NCI-H69 (cell line): ENCODE measurements at regions not wholly inside any gene's neighbourhood (a gene's known extent, or its start where the extent isn't known, plus 50 kb on each side); places are given as distances from the start of the nearest gene placed in this dataset.
A peak's percentile ranks its signal among the peaks of the same experiment; 100 is the strongest.
"Not testable (repeated sequence)": the region's sequence is repeated elsewhere in the genome, so short reads cannot be mapped to it uniquely, and the experiment has no call there.

Experiments used
- DNase-seq: peaks from one replicate; lab custom pipeline; 2025; lab: John Stamatoyannopoulos, UW

DNA sequence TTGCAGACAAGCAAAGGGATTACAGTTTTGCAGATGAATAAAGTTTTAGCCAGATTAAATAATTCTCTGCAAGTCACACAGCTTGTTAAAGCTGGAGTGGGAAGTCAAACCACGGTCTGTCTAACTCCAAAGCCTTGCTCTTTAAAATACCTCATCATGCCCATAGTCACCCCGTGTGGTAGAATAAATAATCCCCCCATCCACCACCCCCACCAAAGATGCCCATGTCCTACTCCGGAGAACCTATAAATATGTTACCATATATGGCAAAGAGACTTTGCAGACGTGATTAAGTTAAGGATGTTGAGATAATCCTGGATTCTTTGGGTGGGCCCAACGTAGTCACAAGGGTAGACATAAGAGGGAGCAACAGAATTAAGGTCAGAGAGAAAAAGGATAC lies 118.7 kb downstream of the BEND2 start:
- DNase-seq: no peak

GRCh38 chrX:18101087-18101486 lies 119.6 kb downstream of the BEND2 start:
- DNase-seq: no peak

- peak; percentile 6 for DNase-seq
Observed at GRCh38 chrX:18099745-18100144, 120.9 kb downstream of the BEND2 start.

DNA sequence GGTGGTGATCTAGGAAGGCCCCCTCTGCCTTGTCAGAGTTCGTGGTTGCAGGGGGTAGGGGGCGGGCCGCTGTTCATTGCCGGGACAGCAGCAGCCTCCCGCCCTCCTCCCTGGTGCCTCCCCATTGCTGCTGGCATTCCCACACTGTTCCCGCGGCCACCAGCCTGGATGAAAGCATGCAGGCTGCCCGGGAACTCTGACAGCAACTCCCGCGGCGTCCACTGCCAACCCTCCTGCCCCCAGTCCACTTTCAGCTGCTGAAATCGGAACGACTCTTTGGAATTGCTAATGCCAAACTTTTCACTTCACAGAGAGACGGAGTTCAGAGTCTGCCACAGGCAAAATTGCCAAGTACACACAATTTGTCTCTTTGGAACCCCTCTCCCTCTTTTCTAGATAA lies 121.9 kb downstream of the BEND2 start:
- DNase-seq: no peak

GRCh38 chrX:18076434-18076833 lies 144.3 kb downstream of the BEND2 start:
- DNase-seq: peak; percentile 8

- peak; percentile 96 for DNase-seq
Observed at GRCh38 chrX:18075603-18076002, 145.1 kb downstream of the BEND2 start.

GRCh38 chrX:18068045-18068444 lies 152.6 kb downstream of the BEND2 start:
- not testable (repeated sequence) for DNase-seq

DNA sequence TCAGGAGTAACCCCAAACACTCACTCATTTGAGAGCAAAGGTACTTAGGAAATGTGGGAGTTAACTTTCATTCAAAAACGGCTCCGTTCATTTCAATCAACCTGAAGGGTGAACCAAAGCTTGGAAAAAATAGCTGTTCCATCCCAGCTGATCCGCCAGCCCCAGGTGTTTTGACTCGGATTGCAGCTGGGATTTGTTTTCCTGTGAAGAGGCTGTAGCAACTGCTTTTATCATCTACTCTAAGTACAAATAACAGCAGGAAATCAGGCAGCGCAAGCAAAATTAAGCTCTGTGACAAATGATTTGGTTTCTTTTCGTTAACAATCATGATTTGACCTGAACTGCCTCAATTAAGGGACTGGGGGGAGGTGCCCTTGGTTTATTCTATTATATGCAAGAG lies 154.7 kb downstream of the BEND2 start:
- DNase-seq: peak; percentile 86

DNA sequence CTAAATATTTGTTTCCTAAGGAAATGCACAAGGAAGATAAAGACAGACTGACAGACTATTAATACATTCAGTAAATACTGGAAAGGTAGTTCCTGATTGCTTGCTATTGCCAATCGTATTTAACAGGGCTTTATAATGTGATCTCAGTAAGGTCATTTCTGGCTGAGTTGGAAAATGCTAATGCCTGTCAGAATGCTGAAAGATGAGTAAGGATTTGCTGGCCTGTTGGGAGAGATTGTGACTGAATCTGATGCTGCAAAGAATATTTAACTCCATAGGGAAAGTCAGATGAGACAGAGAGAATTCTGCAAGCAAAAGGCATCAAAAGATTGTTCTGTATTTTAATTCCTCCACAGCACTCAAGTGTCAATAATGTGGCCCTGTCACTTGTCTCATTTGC lies 169.0 kb downstream of the BEND2 start:
- no peak for DNase-seq

GRCh38 chrX:18047491-18047890 lies 173.2 kb downstream of the BEND2 start:
- DNase-seq: no peak

DNA sequence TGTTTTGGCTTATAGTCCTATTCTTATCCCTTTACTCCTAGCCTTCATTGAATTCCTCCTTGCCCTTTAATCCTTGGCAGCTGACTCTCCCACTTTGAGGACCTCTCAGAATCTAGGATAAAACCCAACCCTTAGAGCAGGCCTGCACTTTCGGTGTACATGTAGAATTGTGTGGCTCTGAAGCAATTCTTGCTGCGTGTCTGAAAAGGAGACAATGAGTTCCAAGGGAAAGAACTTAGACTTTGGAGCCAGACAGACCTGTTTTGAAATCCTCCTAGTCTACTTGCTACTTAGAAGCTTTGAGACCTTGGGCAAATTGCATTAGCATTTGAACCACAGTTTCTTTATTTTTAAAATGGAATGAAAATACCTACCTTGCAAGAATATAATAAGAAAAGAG lies 175.2 kb downstream of the BEND2 start:
- DNase-seq: no peak

DNA sequence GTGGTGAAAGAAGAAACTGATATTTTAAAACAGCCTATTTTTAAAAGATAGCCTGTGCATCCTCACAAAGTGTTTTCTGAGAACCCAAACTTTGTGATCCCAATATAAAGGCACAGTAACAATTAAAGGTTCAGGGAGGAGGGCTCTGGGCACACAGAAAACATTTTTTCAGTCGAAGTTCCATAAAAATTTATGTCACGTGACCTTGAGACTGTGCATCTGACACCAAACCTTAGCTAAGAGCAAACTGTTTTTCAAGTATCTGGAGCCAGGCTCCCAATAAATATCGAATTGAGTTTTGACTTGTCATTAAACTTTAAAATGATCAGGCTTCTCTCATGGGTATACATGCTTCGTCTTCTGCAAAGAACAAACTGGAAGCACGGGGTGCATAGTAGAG lies 177.9 kb downstream of the BEND2 start:
- no peak for DNase-seq

DNA sequence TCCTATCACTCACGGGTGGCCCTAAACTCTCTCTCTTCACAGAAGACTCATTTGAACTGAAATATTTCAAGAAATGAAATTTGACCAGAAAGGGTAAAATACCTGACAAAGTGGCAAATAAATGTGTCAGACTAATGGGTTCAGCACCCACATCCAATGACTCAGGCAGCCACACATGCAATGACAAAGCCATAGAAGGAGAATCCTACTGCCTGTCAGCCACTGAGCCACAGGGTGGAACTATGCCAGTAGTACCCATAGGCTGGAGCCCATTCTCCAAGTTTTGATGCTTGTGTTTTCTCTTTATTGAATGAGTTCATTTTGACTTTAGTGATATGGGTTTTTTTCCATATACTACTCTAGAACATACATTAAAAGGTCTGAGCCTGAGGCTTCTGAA lies 179.0 kb downstream of the BEND2 start:
- DNase-seq: no peak

- no peak for DNase-seq
Observed at GRCh38 chrX:18039023-18039422, 177.9 kb upstream of the RAI2 start.

- no peak for DNase-seq
Observed at GRCh38 chrX:18036394-18036793, 175.3 kb upstream of the RAI2 start.

- DNase-seq: no peak
Observed at GRCh38 chrX:18034945-18035344, 173.8 kb upstream of the RAI2 start.

DNA sequence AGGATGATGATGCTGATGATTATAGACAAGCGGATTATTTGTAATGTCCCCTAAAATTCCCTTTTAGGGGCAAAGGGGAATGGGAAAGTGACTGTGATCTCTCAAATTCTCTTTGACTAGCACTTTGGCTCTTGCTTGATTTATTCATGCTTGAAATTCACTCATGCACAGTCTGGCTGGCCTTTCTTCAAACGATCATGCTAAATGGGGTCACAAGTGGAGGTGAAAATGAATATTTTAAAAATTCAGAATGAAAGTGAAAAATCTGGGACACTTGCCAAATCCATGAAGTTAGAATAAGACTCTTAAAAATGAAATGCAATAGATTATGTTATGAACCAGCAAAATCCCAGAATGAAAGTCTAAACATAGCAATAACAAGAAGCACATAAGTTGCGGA lies 173.4 kb upstream of the RAI2 start:
- DNase-seq: no peak

- no peak for DNase-seq
Observed at GRCh38 chrX:18032486-18033221, 171.6 kb upstream of the RAI2 start.

GRCh38 chrX:18031726-18032375 lies 170.8 kb upstream of the RAI2 start:
- DNase-seq: no peak

DNA sequence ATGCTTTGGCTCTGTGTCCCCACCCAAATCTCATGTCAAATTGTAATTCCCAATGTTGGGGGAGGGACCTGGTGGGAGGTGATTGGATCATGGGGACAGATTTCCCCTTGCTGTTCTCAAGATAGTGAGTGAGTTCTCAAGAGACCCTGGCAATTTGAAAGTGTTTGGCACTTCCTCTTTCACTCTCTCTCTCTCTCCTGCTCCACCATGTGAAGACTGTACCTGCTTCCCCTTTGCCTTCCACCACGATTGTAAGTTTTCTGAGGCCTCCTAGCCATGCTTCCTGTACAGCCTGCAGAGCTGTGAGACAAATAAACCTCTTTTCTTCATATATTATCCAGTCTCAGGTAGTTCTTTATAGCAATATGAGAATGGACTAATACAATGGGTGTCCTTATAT lies 169.6 kb upstream of the RAI2 start:
- not testable (repeated sequence) for DNase-seq

DNA sequence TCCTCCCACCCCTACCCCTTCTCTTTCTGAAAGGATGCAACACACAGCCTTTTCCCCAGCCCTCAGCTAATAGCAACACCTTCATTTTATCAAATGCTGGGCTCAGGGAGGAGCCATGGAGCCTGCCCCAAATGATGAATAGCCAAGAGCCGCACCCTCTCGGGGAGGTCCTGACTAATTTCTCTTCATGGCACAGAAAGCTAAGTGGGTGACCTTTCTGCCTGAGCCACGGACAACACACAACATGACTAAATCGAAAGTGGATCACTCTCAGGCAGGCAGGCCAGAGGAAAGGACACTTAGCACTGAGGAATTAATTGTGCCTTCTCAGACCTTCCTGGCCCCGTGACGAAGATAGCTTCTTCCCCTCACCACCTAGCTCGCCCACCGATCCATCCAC lies 165.1 kb upstream of the RAI2 start:
- peak; percentile 8 for DNase-seq

- DNase-seq: peak; percentile 93
Observed at GRCh38 chrX:18017411-18017810, 156.3 kb upstream of the RAI2 start.

GRCh38 chrX:18016941-18017340 lies 155.8 kb upstream of the RAI2 start:
- peak; percentile 74 for DNase-seq

DNA sequence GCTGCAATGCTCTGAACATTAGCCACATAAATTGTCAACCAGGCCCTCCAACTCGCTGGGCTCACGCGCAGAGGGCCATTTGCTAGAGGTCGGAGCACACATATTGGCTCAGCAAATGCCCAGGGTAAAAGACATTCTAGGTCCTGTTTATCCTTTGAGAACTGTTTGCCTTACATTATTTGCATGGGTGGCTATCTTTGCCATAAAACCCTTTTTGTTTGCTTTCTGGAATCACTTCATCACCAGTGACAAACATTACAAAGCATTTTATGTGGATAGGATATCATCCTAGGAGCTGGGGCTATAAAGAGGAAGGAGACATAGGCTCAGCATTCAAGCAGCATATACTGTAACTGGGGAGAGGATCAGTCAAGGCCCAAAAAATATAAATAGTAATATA lies 149.2 kb upstream of the RAI2 start:
- peak; percentile 85 for DNase-seq
